ENCODE measurements at regions not wholly inside any gene's neighbourhood (a gene's known extent, or its start where the extent isn't known, plus 50 kb on each side); places are given as distances from the start of the nearest gene placed in this dataset.
A peak's percentile ranks its signal among the peaks of the same experiment; 100 is the strongest.

- H3K4me3 ChIP-seq, result no peak overlapping the region
- H3K27ac ChIP-seq, result peak overlapping the region; percentile 15
- DNase-seq (ENCODE audit: low read depth in 1 of 2, low spot score in 1 of 2), result peak; percentile 32 to 72
- H3K27me3 ChIP-seq, result no peaks in the 10 kb centered on the region
- no peaks in the 10 kb centered on the region for H3K36me3 ChIP-seq
- H3K4me1 ChIP-seq (ENCODE audit: low read depth), result peaks cover 8% of the 10 kb centered on the region
- TF ChIP-seq CTCF (IDR thresholded peaks at IDR 0.05; ENCODE audit: low read depth, low read length), result no peak
- H3K9me3 ChIP-seq (ENCODE audit: low read depth), result no peaks in the 10 kb centered on the region
Observed at GRCh38 chr2:226446406-226447001, 353.1 kb downstream of the IRS1 start.

- Histone ChIP-seq H3K27me3 (no peaks in the 10 kb centered on the region), H3K4me1 (ENCODE audit: low read depth) (peaks cover 8% of the 10 kb centered on the region), H3K4me3 (no peak overlapping the region), H3K36me3 (no peaks in the 10 kb centered on the region), H3K27ac (no peak overlapping the region), H3K9me3 (ENCODE audit: low read depth) (no peaks in the 10 kb centered on the region)
- no peak for TF ChIP-seq CTCF (IDR thresholded peaks at IDR 0.05; ENCODE audit: low read depth, low read length)
- no peak for DNase-seq (ENCODE audit: low read depth in 1 of 2, low spot score in 1 of 2)
Observed at GRCh38 chr2:226445216-226445861, 354.3 kb downstream of the IRS1 start.

GRCh38 chr2:226443112-226443511 is 356.5 kb downstream of the IRS1 start:
- no peaks in the 10 kb centered on the region for H3K36me3 ChIP-seq
- no peak for TF ChIP-seq CTCF (IDR thresholded peaks at IDR 0.05; ENCODE audit: low read depth, low read length)
- H3K4me1 ChIP-seq (ENCODE audit: low read depth), result peaks cover 8% of the 10 kb centered on the region
- H3K27ac ChIP-seq, result no peak overlapping the region
- no peaks in the 10 kb centered on the region for H3K9me3 ChIP-seq (ENCODE audit: low read depth)
- DNase-seq (ENCODE audit: low read depth in 1 of 2, low spot score in 1 of 2), result no peak
- H3K27me3 ChIP-seq, result no peaks in the 10 kb centered on the region
- H3K4me3 ChIP-seq, result no peak overlapping the region

- peak in 1 of 2 donors; percentile 47 for DNase-seq (ENCODE audit: low read depth in 1 of 2, low spot score in 1 of 2)
- H3K4me3 ChIP-seq, result no peak overlapping the region
- H3K4me1 ChIP-seq (ENCODE audit: low read depth), result peaks cover under 1% of the 10 kb centered on the region
- no peaks in the 10 kb centered on the region for H3K36me3 ChIP-seq
- no peaks in the 10 kb centered on the region for H3K9me3 ChIP-seq (ENCODE audit: low read depth)
- no peak overlapping the region for H3K27ac ChIP-seq
- no peak for TF ChIP-seq CTCF (IDR thresholded peaks at IDR 0.05; ENCODE audit: low read depth, low read length)
- no peaks in the 10 kb centered on the region for H3K27me3 ChIP-seq
Observed at GRCh38 chr2:226440127-226440918, 359.3 kb downstream of the IRS1 start.

GRCh38 chr2:226439337-226439736 is 360.3 kb downstream of the IRS1 start:
- Histone ChIP-seq H3K27me3 (no peaks in the 10 kb centered on the region), H3K36me3 (no peaks in the 10 kb centered on the region), H3K9me3 (ENCODE audit: low read depth) (no peaks in the 10 kb centered on the region), H3K27ac (no peak overlapping the region), H3K4me1 (ENCODE audit: low read depth) (peaks cover 4% of the 10 kb centered on the region), H3K4me3 (no peak overlapping the region)
- DNase-seq (ENCODE audit: low read depth in 1 of 2, low spot score in 1 of 2), result peak in 1 of 2 donors; percentile 56
- no peak for TF ChIP-seq CTCF (IDR thresholded peaks at IDR 0.05; ENCODE audit: low read depth, low read length)

All from cardiac muscle cell (in vitro differentiated cells and primary cell).